Heart left ventricle (tissue), 16 donors: ENCODE measurements at regions not wholly inside any gene's neighbourhood (a gene's known extent, or its start where the extent isn't known, plus 50 kb on each side); places are given as distances from the start of the nearest gene placed in this dataset.

Experiments used
- ATAC-seq, 4 donors: fragments of 200-7000 bp; cut with Tn5 transposase; one replicate each; pipeline ENCODE4 v1.9.1; 2020 to 2022; ENCODE audit warnings: moderate library complexity in 4 of 4, mild to moderate bottlenecking in 3 of 4, moderate number of reproducible peaks in 1 of 4
- DNase-seq, 5 donors: peaks; one replicate each; pipeline ENCODE4 v3.0.0-alpha.2; 2020
- H3K27ac ChIP-seq, 12 donors: fragments of 200-600 bp; sonication (generic) in 4 of 12; one replicate each; pipeline versions ENCODE4 v1.5.0 to v1.8.0; 2016 to 2022; ENCODE audit warnings: mild to moderate bottlenecking in 2 of 12
- H3K27me3 ChIP-seq, 9 donors: fragments of 200-600 bp; sonication (generic) in 2 of 9; one replicate each; pipeline versions ENCODE4 v1.5.1 to v1.8.0; 2016 to 2022; ENCODE audit warnings: mild to moderate bottlenecking in 3 of 9
- H3K36me3 ChIP-seq, 9 donors: fragments of 200-600 bp; sonication (generic) in 2 of 9; one replicate each; pipeline versions ENCODE4 v1.5.0 to v1.8.0; 2018 to 2022; ENCODE audit warnings: mild to moderate bottlenecking in 2 of 9
- H3K4me1 ChIP-seq, 12 donors: fragments of 200-600 bp; sonication (generic) in 4 of 12; one replicate each; pipeline versions ENCODE4 v1.5.0 to v1.8.0; 2016 to 2022; ENCODE audit warnings: mild to moderate bottlenecking in 3 of 12
- H3K4me3 ChIP-seq, 12 donors: fragments of 200-600 bp; sonication (generic) in 4 of 12; one replicate each; pipeline versions ENCODE4 v1.5.0 to v1.8.0; 2017 to 2022; ENCODE audit warnings: mild to moderate bottlenecking in 9 of 12, moderate library complexity in 4 of 12
- H3K9me3 ChIP-seq, 12 donors: fragments of 200-600 bp; sonication (generic) in 4 of 12; one replicate each; pipeline versions ENCODE4 v1.5.0 to v1.8.0; 2016 to 2022; ENCODE audit warnings: mild to moderate bottlenecking in 1 of 12
- CTCF ChIP-seq, 12 donors: fragments of 200-600 bp; sonication (generic) in 4 of 12; IDR thresholded peaks; one replicate each; pipeline versions ENCODE4 v1.5.0 to v1.8.0; 2018 to 2022; ENCODE audit warnings: antibody characterized with exemption in 12 of 12, mild to moderate bottlenecking in 5 of 12
- POLR2A ChIP-seq, 2 donors: fragments of 450-650 bp; IDR thresholded peaks; one replicate each; pipeline ENCODE4 v1.6.1; 2017; ENCODE audit warnings: antibody characterized with exemption in 2 of 2, mild to moderate bottlenecking in 2 of 2, moderate library complexity in 2 of 2
- WGBS, 4 donors: extraction: QIAGEN DNeasy Blood & Tissue Kit in 2 of 4; methylation state at CpG; one replicate each; pipeline versions ENCODE4 v1.1.5 to v1.1.7; 2013 to 2018; 5-methylcytosine and 5-hydroxymethylcytosine counted together
- intact Hi-C, 10 donors: fragments of 100-400 bp; cut with DNase I; formaldehyde crosslinking; loops; one replicate each; pipeline versions ENCODE4 v1.11.1 to v1.14.2; 2022
- donor health status: ischemic (EF 13 %, LVEDD 7.1; RV severe dilation, severe dysfunction).
- donor health status: healthy with polysubstance abuse.
- donor health status: DM: no; HTN: yes; CAD: no.
- donor health status: DM: no; HTN: no; CAD: no.
- donor health status: ischemic (EF 25% LVEDD 6.9; RV normal size, moderate dysfunction).
- donor health status: ischemic (EF 25% LVEDD 5.7; RV mildly dilated, moderate dysfunction).
- donor health status: healthy.
- donor health status: DM: yes; HTN: yes; CAD: no.
- donor health status: ischemic (EF 35%, LVEDD 5.7; RV mildly dilated, moderate dysfunction).
- donor health status: nonischemic (EF 11% LVEDD 7.7; RV severe dilation, severe dysfunction).
- donor health status: DM: yes; HTN: yes; CAD: no.
- donor health status: PGD.
- donor health status: ischemic (EF 29% LVEDD 5.4; RV normal size, mild dysfunction).
- donor health status: nonischemic (EF 23%, LVEDD 6.1; RV moderate dilation, normal function).

- DNase-seq (peak in 1 of 5 donors; percentile 33), ATAC-seq (peak in 2 of 4 donors; percentile 49 to 54)
- no peaks in the 10 kb centered on the region for H3K36me3 ChIP-seq
- intact Hi-C loops = loop anchor here in 5 of 10 donors (5.0 kb wide), 3 partner anchors 37 to 122 kb away; partner anchors contain the start of gene FEM1C (in 4 of the 5)
- H3K9me3 ChIP-seq = no peaks in the 10 kb centered on the region
- TF ChIP-seq CTCF (IDR thresholded peaks at IDR 0.05) (no peak), POLR2A (IDR thresholded peaks at IDR 0.05) (no peak)
- H3K27me3 ChIP-seq = no peaks in the 10 kb centered on the region
- peak overlapping the region in 4 of 12 donors; percentile 15 to 37 (median 26) for H3K27ac ChIP-seq
- WGBS, 4 donors = 27 to 52% (median 44%) methylated on average over 1 of the region's 1 CpG
- H3K4me1 ChIP-seq = peaks cover 4 to 54% (median 37%) of the 10 kb centered on the region in 12 donors
- H3K4me3 ChIP-seq = no peak overlapping the region
These were observed 123.6 kb upstream of the CCDC112 start for GRCh38 chr5:115419846-115420585.

- WGBS, 4 donors = 61 to 70% (median 64%) methylated on average over 5 of the region's 5 CpGs
- Histone ChIP-seq H3K9me3 (no peaks in the 10 kb centered on the region), H3K36me3 (no peaks in the 10 kb centered on the region), H3K4me3 (no peak overlapping the region), H3K27ac (no peak overlapping the region), H3K27me3 (no peaks in the 10 kb centered on the region), H3K4me1 (peaks cover 4 to 52% (median 37%) of the 10 kb centered on the region in 12 donors)
- ATAC-seq (no peak), DNase-seq (no peak)
- intact Hi-C loops = loop anchor here in 2 of 10 donors (5.0 kb wide), 2 partner anchors 39 to 124 kb away; partner anchors contain the start of gene FEM1C (in 1 of the 2)
- TF ChIP-seq CTCF (IDR thresholded peaks at IDR 0.05) = no peak
- no peak for TF ChIP-seq POLR2A (IDR thresholded peaks at IDR 0.05)
These were observed 122.3 kb upstream of the CCDC112 start for GRCh38 chr5:115418788-115419187.

- no peak for DNase-seq
- Histone ChIP-seq H3K4me3 (no peak overlapping the region), H3K4me1 (peaks cover 0 to 37% (median 21%) of the 10 kb centered on the region in 12 donors), H3K27ac (no peak overlapping the region), H3K9me3 (no peaks in the 10 kb centered on the region), H3K36me3 (no peaks in the 10 kb centered on the region), H3K27me3 (no peaks in the 10 kb centered on the region)
- no peak for ATAC-seq
- WGBS, 4 donors = 80 to 88% (median 83%) methylated on average over 3 of the region's 3 CpGs
- intact Hi-C loops = loop anchor here in 2 of 10 donors (5.0 kb wide), 2 partner anchors 40 to 125 kb away; partner anchors contain the start of gene FEM1C (in 1 of the 2)
- TF ChIP-seq POLR2A (IDR thresholded peaks at IDR 0.05) = no peak
- TF ChIP-seq CTCF (IDR thresholded peaks at IDR 0.05) = no peak
These were observed 120.6 kb upstream of the CCDC112 start for GRCh38 chr5:115417076-115417475.

- DNase-seq (peak in 4 of 5 donors; percentile 40 to 70 (median 49)), ATAC-seq (peak; percentile 24 to 84 (median 80))
- H3K27me3 ChIP-seq = no peaks in the 10 kb centered on the region
- WGBS, 4 donors = 26 to 38% (median 29%) methylated on average over 1 of the region's 1 CpG
- H3K4me3 ChIP-seq = no peak overlapping the region
- no peaks in the 10 kb centered on the region for H3K36me3 ChIP-seq
- H3K4me1 ChIP-seq = peaks cover 0 to 33% (median 18%) of the 10 kb centered on the region in 12 donors
- TF ChIP-seq POLR2A (IDR thresholded peaks at IDR 0.05) (no peak), CTCF (IDR thresholded peaks at IDR 0.05) (no peak)
- no peaks in the 10 kb centered on the region for H3K9me3 ChIP-seq
- intact Hi-C loops = loop anchor here in 2 of 10 donors (2.0 to 5.0 kb wide), 3 partner anchors 42 to 130 kb away; partner anchors contain the start of gene FEM1C (in 2 of the 2)
- peak overlapping the region in 5 of 12 donors; percentile 3 to 68 (median 27) for H3K27ac ChIP-seq
These were observed 118.7 kb upstream of the CCDC112 start for GRCh38 chr5:115415143-115415491.
